IMR-90 (cell line): ENCODE measurements at regions not wholly inside any gene's neighbourhood (a gene's known extent, or its start where the extent isn't known, plus 50 kb on each side); places are given as distances from the start of the nearest gene placed in this dataset.

Source experiments
- ATAC-seq: fragments of 200-7000 bp; cut with Tn5 transposase; 2 replicates; pipeline ENCODE4 v1.9.1; 2020; ENCODE audit warnings: low read depth, mild to moderate bottlenecking, moderate library complexity
- BruUV-seq: library from RNA; stranded (reverse); fragments of 400-500 nt; replicated peaks from 2 replicates; lab custom pipeline; 2021; lab: Mats Ljungman, UMichigan
- CTCF ChIA-PET: fragments of 300-600 bp; formaldehyde crosslinking; extraction: SDS; loops from one replicate; lab custom pipeline; 2021; ENCODE audit warnings: antibody characterized with exemption; lab: Yijun Ruan, JAX
- POLR2A ChIA-PET: fragments of 300-600 bp; sonication (Branson Sonifier 250); formaldehyde crosslinking; loops from one replicate; lab custom pipeline; 2022; ENCODE audit warnings: antibody characterized with exemption; ENCODE audit not compliant: unreplicated experiment; lab: Charles Lee
- DNase-seq: peaks from one replicate; pipeline ENCODE4 v3.0.0; 2013
- H2AFZ ChIP-seq: replicated peaks from 2 replicates; pipeline ENCODE3; 2013; ENCODE audit warnings: low read length, mild to moderate bottlenecking; ENCODE audit not compliant: poor library complexity
- H2AK5ac ChIP-seq: 2 replicates; pipeline ENCODE4 v1.6.1; 2013; ENCODE audit warnings: low read depth, low read length, inconsistent platforms
- H2AK9ac ChIP-seq: replicated peaks from 2 replicates; pipeline ENCODE3; 2013; ENCODE audit warnings: mild to moderate bottlenecking, low read depth, low read length, moderate library complexity; ENCODE audit not compliant: poor library complexity
- H2BK120ac ChIP-seq: 2 replicates; pipeline ENCODE4 v1.6.1; 2013; ENCODE audit warnings: low read depth, low read length, inconsistent platforms
- H2BK15ac ChIP-seq: 3 replicates; pipeline ENCODE4 v1.6.1; 2013; ENCODE audit warnings: low read depth, low read length, inconsistent platforms
- H2BK20ac ChIP-seq: 2 replicates; pipeline ENCODE4 v1.6.1; 2013; ENCODE audit warnings: low read depth, mild to moderate bottlenecking, inconsistent platforms, low read length, moderate library complexity
- H2BK5ac ChIP-seq: 2 replicates; pipeline ENCODE4 v1.6.1; 2013; ENCODE audit warnings: mild to moderate bottlenecking, low read depth, low read length, inconsistent platforms; ENCODE audit not compliant: poor library complexity, severe bottlenecking
- H3K14ac ChIP-seq: replicated peaks from 2 replicates; pipeline ENCODE4 v1.6.1; 2013; ENCODE audit warnings: low read depth, low read length, inconsistent platforms
- H3K18ac ChIP-seq: 2 replicates; pipeline ENCODE4 v1.6.1; 2013; ENCODE audit warnings: low read depth, low read length, control low read depth
- H3K23ac ChIP-seq: 2 replicates; pipeline ENCODE4 v1.6.1; 2013; ENCODE audit warnings: low read depth, low read length, inconsistent platforms
- H3K27ac ChIP-seq: 2 replicates; pipeline ENCODE4 v1.5.1; 2013; ENCODE audit warnings: mild to moderate bottlenecking, control low read depth, low read length; ENCODE audit not compliant: insufficient read depth
- H3K27me3 ChIP-seq: 2 replicates; pipeline ENCODE4 v1.6.1; 2013; ENCODE audit warnings: low read length; ENCODE audit not compliant: control insufficient read depth, insufficient read depth
- H3K36me3 ChIP-seq: 2 replicates; pipeline ENCODE4 v1.6.1; 2013; ENCODE audit warnings: low read length, mixed read lengths; ENCODE audit not compliant: control insufficient read depth, insufficient read depth
- H3K4ac ChIP-seq: 2 replicates; pipeline ENCODE4 v1.6.1; 2013; ENCODE audit warnings: low read depth, low read length, inconsistent platforms
- H3K4me1 ChIP-seq: 2 replicates; pipeline ENCODE4 v1.6.1; 2013; ENCODE audit warnings: low read length, mixed read lengths; ENCODE audit not compliant: control insufficient read depth, insufficient read depth
- H3K4me2 ChIP-seq: 2 replicates; pipeline ENCODE4 v1.6.1; 2013; ENCODE audit warnings: low read depth, mild to moderate bottlenecking, control low read depth, low read length, moderate library complexity
- H3K4me3 ChIP-seq: 2 replicates; pipeline ENCODE4 v1.5.1; 2013; ENCODE audit warnings: low read depth, mild to moderate bottlenecking, control low read depth, low read length, moderate library complexity; ENCODE audit not compliant: insufficient read depth
- H3K56ac ChIP-seq: 2 replicates; pipeline ENCODE4 v1.6.1; 2013; ENCODE audit warnings: low read length, inconsistent platforms; ENCODE audit not compliant: insufficient read depth; ENCODE audit errors: extremely low read depth
- H3K79me1 ChIP-seq, 2 experiments: 2 replicates each; pipeline ENCODE4 v1.6.1; 2013; ENCODE audit warnings: low read length in 2 of 2, inconsistent platforms in 1 of 2, low read depth in 1 of 2
- H3K9ac ChIP-seq: 2 replicates; pipeline ENCODE4 v1.6.1; 2013; ENCODE audit warnings: low read depth, low read length, control low read depth
- H3K9me1 ChIP-seq: 2 replicates; pipeline ENCODE4 v1.6.1; 2013; ENCODE audit warnings: low read length, inconsistent platforms; ENCODE audit not compliant: insufficient read depth
- H3K9me3 ChIP-seq: 2 replicates; pipeline ENCODE4 v1.6.1; 2013; ENCODE audit warnings: low read length; ENCODE audit not compliant: control insufficient read depth, insufficient read depth
- H4K20me1 ChIP-seq: 2 replicates; pipeline ENCODE4 v1.6.1; 2013; ENCODE audit warnings: low read length, inconsistent platforms; ENCODE audit not compliant: insufficient read depth
- H4K5ac ChIP-seq: 2 replicates; pipeline ENCODE4 v1.6.1; 2013; ENCODE audit warnings: mild to moderate bottlenecking, low read depth, low read length, control low read depth
- H4K8ac ChIP-seq, 2 experiments: 2 replicates each; pipeline ENCODE4 v1.6.1; 2013; ENCODE audit warnings: low read depth in 2 of 2, low read length in 2 of 2, control low read depth in 1 of 2, inconsistent platforms in 1 of 2
- H4K91ac ChIP-seq: 2 replicates; pipeline ENCODE4 v1.6.1; 2013; ENCODE audit warnings: low read depth, low read length, inconsistent platforms; ENCODE audit not compliant: insufficient read depth
- MAFK ChIP-seq: IDR thresholded peaks from 2 replicates; pipeline ENCODE4 v1.6.1; 2012; ENCODE audit warnings: low read depth, low read length, improper control_type of control experiment
- MAZ ChIP-seq: IDR thresholded peaks from 2 replicates; pipeline ENCODE4 v1.6.1; 2012; ENCODE audit warnings: low read depth, mild to moderate bottlenecking, low read length, improper control_type of control experiment, moderate library complexity, borderline replicate concordance
- NFE2L2 ChIP-seq: fragments of 150-350 bp; IDR thresholded peaks from 2 replicates; pipeline ENCODE4 v1.6.1; 2016; ENCODE audit warnings: low read depth, mild to moderate bottlenecking, low read length
- POLR2A ChIP-seq: IDR thresholded peaks from 2 replicates; pipeline ENCODE4 v1.6.1; 2012; ENCODE audit warnings: mild to moderate bottlenecking, low read depth, low read length
- RAD21 ChIP-seq: IDR thresholded peaks from 2 replicates; pipeline ENCODE4 v1.6.1; 2012; ENCODE audit warnings: low read length, improper control_type of control experiment
- RFX5 ChIP-seq: IDR thresholded peaks from 2 replicates; pipeline ENCODE4 v1.8.0; 2012; ENCODE audit warnings: low read depth, mild to moderate bottlenecking, low read length, moderate library complexity
- dilution Hi-C: fragments of 300-500 bp; cut with HindIII; formaldehyde crosslinking; loops from one replicate; pipeline ENCODE4 v1.14.3; 2018; ENCODE audit warnings: low sequenced_read_pairs; ENCODE audit not compliant: unreplicated experiment
- in situ Hi-C: fragments of 300-500 bp; cut with MboI; formaldehyde crosslinking; loops from 3 replicates; pipeline ENCODE4 v1.14.3; 2019; ENCODE audit warnings: low sequenced_read_pairs, inconsistent platforms, mixed read lengths
- intact Hi-C: fragments of 100-400 bp; cut with micrococcal nuclease; formaldehyde crosslinking; loops from 2 replicates; pipeline ENCODE4 v1.10.0; 2022
- TF ChIP-seq, protein P1 (sequence below): fragments of 150-350 bp; IDR thresholded peaks from 2 replicates; pipeline ENCODE4 v1.6.1; 2016; ENCODE audit warnings: low read depth, mild to moderate bottlenecking, low read length, moderate library complexity, borderline replicate concordance

DNA sequence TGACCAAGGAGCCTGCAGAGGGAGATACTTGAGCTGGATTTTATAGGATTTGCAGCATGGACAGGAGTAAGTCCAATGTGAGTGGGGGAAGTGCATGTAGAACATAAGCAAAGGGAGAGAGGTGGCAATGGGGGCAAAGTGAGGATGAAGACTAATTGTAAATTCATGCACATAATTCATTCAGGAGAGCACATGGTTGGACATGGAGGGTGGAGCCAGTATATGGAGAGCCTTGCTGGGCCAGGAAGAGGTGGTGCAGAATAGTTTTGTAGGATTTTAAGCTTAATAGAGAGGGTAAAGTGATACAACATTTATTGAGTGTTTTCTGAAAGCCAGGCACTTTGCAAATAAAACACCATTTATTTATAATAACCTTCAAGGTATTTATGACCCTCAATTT, 274.3 kb upstream of the C11orf87 start:
- BruUV-seq = no TSS peak

More for the DNA sequence above, 274.3 kb upstream of the C11orf87 start:
- Histone ChIP-seq H3K4me3 (no peak overlapping the region), H2AK5ac (no peak overlapping the region), H2BK15ac (no peak overlapping the region), H3K9ac (no peak overlapping the region), H2BK120ac (no peak overlapping the region), H3K9me1 (no peaks in the 10 kb centered on the region), H3K36me3 (no peaks in the 10 kb centered on the region), H4K91ac (no peak overlapping the region), H2AK9ac (no peak overlapping the region), H3K18ac (no peak overlapping the region), H2BK20ac (no peak overlapping the region), H4K8ac (no peak overlapping the region), H3K56ac (no peak overlapping the region), H3K4ac (no peak overlapping the region), H3K79me1 (no peaks in the 10 kb centered on the region), H3K9me3 (no peaks in the 10 kb centered on the region), H2AFZ (no peak overlapping the region), H3K23ac (no peak overlapping the region), H3K27me3 (peaks cover 1% of the 10 kb centered on the region), H4K5ac (no peak overlapping the region), H2BK5ac (no peak overlapping the region), H4K20me1 (no peaks in the 10 kb centered on the region), H3K4me1 (no peaks in the 10 kb centered on the region), H3K27ac (no peak overlapping the region), H3K4me2 (no peak overlapping the region), H3K14ac (no peak overlapping the region)
- DNase-seq (no peak), ATAC-seq (no peak)
- CTCF ChIA-PET = no interaction called here
- dilution Hi-C loops (no loop called here), in situ Hi-C loops (no loop called here), intact Hi-C loops (no loop called here)
- no peak for TF ChIP-seq MAFK
- TF ChIP-seq, protein P1, sequence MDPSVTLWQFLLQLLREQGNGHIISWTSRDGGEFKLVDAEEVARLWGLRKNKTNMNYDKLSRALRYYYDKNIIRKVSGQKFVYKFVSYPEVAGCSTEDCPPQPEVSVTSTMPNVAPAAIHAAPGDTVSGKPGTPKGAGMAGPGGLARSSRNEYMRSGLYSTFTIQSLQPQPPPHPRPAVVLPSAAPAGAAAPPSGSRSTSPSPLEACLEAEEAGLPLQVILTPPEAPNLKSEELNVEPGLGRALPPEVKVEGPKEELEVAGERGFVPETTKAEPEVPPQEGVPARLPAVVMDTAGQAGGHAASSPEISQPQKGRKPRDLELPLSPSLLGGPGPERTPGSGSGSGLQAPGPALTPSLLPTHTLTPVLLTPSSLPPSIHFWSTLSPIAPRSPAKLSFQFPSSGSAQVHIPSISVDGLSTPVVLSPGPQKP = no peak
- TF ChIP-seq RAD21 = no peak
- TF ChIP-seq RFX5 = no peak
- no peak for TF ChIP-seq POLR2A
- TF ChIP-seq NFE2L2 = no peak
- no peak for TF ChIP-seq MAZ
- POLR2A ChIA-PET = interaction anchor here (0.6 kb wide), 1 partner anchor 13 kb away, joined by 4 read pairs; no protein-coding TSS in a partner anchor
